ENCODE measurements at regions not wholly inside any gene's neighbourhood (a gene's known extent, or its start where the extent isn't known, plus 50 kb on each side); places are given as distances from the start of the nearest gene placed in this dataset.

- H3K4me3 ChIP-seq: no peak overlapping the region
- no peaks in the 10 kb centered on the region for H3K36me3 ChIP-seq (replicated peaks in 1 of 2)
- DNase-seq: no peak
- no peak for TF ChIP-seq POLR2A (IDR thresholded peaks at IDR 0.05)
- no peak for TF ChIP-seq CTCF (IDR thresholded peaks at IDR 0.05)
- H3K27ac ChIP-seq: no peak overlapping the region
- WGBS, 4 donors: 68 to 88% (median 77%) methylated on average over 2 of the region's 2 CpGs
- no peaks in the 10 kb centered on the region for H3K9me3 ChIP-seq (replicated peaks in 1 of 3)
- intact Hi-C loops (cut with DNase I): no loop called here
- no peaks in the 10 kb centered on the region for H3K27me3 ChIP-seq
- no peaks in the 10 kb centered on the region for H3K4me1 ChIP-seq (replicated peaks in 1 of 2)
Observed at GRCh38 chr14:87278415-87278814, 714.6 kb downstream of the GALC start.

- no peaks in the 10 kb centered on the region for H3K9me3 ChIP-seq (replicated peaks in 1 of 3)
- no peak overlapping the region for H3K4me3 ChIP-seq
- H3K27ac ChIP-seq: no peak overlapping the region
- H3K4me1 ChIP-seq (replicated peaks in 1 of 2): no peaks in the 10 kb centered on the region
- no peaks in the 10 kb centered on the region for H3K36me3 ChIP-seq (replicated peaks in 1 of 2)
- intact Hi-C loops (cut with DNase I): no loop called here
- no peak for TF ChIP-seq POLR2A (IDR thresholded peaks at IDR 0.05)
- TF ChIP-seq CTCF (IDR thresholded peaks at IDR 0.05): no peak
- H3K27me3 ChIP-seq: no peaks in the 10 kb centered on the region
- WGBS, 4 donors: 0 to 41% (median 26%) methylated on average over 2 of the region's 2 CpGs
- no peak for DNase-seq
Observed at GRCh38 chr14:87271331-87271730, 721.7 kb downstream of the GALC start.

- Histone ChIP-seq H3K4me3 (no peak overlapping the region), H3K9me3 (replicated peaks in 1 of 3) (no peaks in the 10 kb centered on the region), H3K27me3 (no peaks in the 10 kb centered on the region), H3K36me3 (replicated peaks in 1 of 2) (no peaks in the 10 kb centered on the region), H3K4me1 (replicated peaks in 1 of 2) (no peaks in the 10 kb centered on the region), H3K27ac (no peak overlapping the region)
- 84 to 94% (median 93%) methylated on average over 2 of the region's 2 CpGs for WGBS, 4 donors
- intact Hi-C loops (cut with DNase I): no loop called here
- TF ChIP-seq POLR2A (IDR thresholded peaks at IDR 0.05): no peak
- no peak for TF ChIP-seq CTCF (IDR thresholded peaks at IDR 0.05)
- DNase-seq: no peak
Observed at GRCh38 chr14:87268997-87269396, 724.0 kb downstream of the GALC start.

- H3K27ac ChIP-seq: no peak overlapping the region
- no peak for TF ChIP-seq POLR2A (IDR thresholded peaks at IDR 0.05)
- TF ChIP-seq CTCF (IDR thresholded peaks at IDR 0.05): no peak
- no peak for DNase-seq
- H3K36me3 ChIP-seq (replicated peaks in 1 of 2): no peaks in the 10 kb centered on the region
- no peaks in the 10 kb centered on the region for H3K4me1 ChIP-seq (replicated peaks in 1 of 2)
- no peak overlapping the region for H3K4me3 ChIP-seq
- no peaks in the 10 kb centered on the region for H3K9me3 ChIP-seq (replicated peaks in 1 of 3)
- intact Hi-C loops (cut with DNase I): no loop called here
- no peaks in the 10 kb centered on the region for H3K27me3 ChIP-seq
- 39 to 63% (median 50%) methylated on average over 3 of the region's 3 CpGs for WGBS, 4 donors
Observed at GRCh38 chr14:87264796-87265195, 728.2 kb downstream of the GALC start.

Data from adrenal gland (tissue), 9 donors.